ENCODE measurements at regions not wholly inside any gene's neighbourhood (a gene's known extent, or its start where the extent isn't known, plus 50 kb on each side); places are given as distances from the start of the nearest gene placed in this dataset.

- no peak for DNase-seq
Observed at GRCh38 chr10:71072823-71073210, 139.6 kb upstream of the UNC5B start.

GRCh38 chr10:71073451-71074175 lies 138.8 kb upstream of the UNC5B start:
- DNase-seq, result no peak

- DNase-seq, result no peak
Observed at GRCh38 chr10:71074176-71074755, 138.1 kb upstream of the UNC5B start.

GRCh38 chr10:71075086-71075758 lies 137.1 kb upstream of the UNC5B start:
- no peak for DNase-seq

- no peak for DNase-seq
Observed at GRCh38 chr10:71075759-71076472, 136.5 kb upstream of the UNC5B start.

- no peak for DNase-seq
Observed at GRCh38 chr10:71076473-71077142, 135.8 kb upstream of the UNC5B start.

GRCh38 chr10:71077143-71077581 lies 135.2 kb upstream of the UNC5B start:
- DNase-seq, result no peak

- DNase-seq, result no peak
Observed at GRCh38 chr10:71077796-71078453, 134.4 kb upstream of the UNC5B start.

GRCh38 chr10:71078454-71079145 lies 133.8 kb upstream of the UNC5B start:
- no peak for DNase-seq

- DNase-seq, result no peak
Observed at GRCh38 chr10:71079761-71080380, 132.5 kb upstream of the UNC5B start.

- DNase-seq, result no peak
Observed at GRCh38 chr10:71080381-71081228, 131.8 kb upstream of the UNC5B start.

- no peak for DNase-seq
Observed at GRCh38 chr10:71081229-71081560, 131.2 kb upstream of the UNC5B start.

- no peak for DNase-seq
Observed at GRCh38 chr10:71081912-71082311, 130.5 kb upstream of the UNC5B start.

- DNase-seq, result peak; percentile 71 to 78
Observed at GRCh38 chr10:71082960-71083715, 129.2 kb upstream of the UNC5B start.

- no peak for DNase-seq
Observed at GRCh38 chr10:71083716-71083975, 128.7 kb upstream of the UNC5B start.

- no peak for DNase-seq
Observed at GRCh38 chr10:71084061-71084817, 128.1 kb upstream of the UNC5B start.

- no peak for DNase-seq
Observed at GRCh38 chr10:71084818-71085126, 127.6 kb upstream of the UNC5B start.

- no peak for DNase-seq
Observed at GRCh38 chr10:71085689-71086438, 126.5 kb upstream of the UNC5B start.

Measured in inflammatory macrophage (primary cell).